ENCODE measurements at regions not wholly inside any gene's neighbourhood (a gene's known extent, or its start where the extent isn't known, plus 50 kb on each side); places are given as distances from the start of the nearest gene placed in this dataset.

- no peak for TF ChIP-seq CTCF (IDR thresholded peaks at IDR 0.05)
- no peak for TF ChIP-seq POLR2A (IDR thresholded peaks at IDR 0.05)
- no peak for TF ChIP-seq EP300 (IDR thresholded peaks at IDR 0.05)
Measured at GRCh38 chr7:69169386-69169785, 428.9 kb upstream of the AUTS2 start.

All from ovary (tissue), 3 donors.